HCT116 (cell line): ENCODE measurements at regions not wholly inside any gene's neighbourhood (a gene's known extent, or its start where the extent isn't known, plus 50 kb on each side); places are given as distances from the start of the nearest gene placed in this dataset.

Source experiments
- ATAC-seq: fragments of 200-7000 bp; cut with Tn5 transposase; 2 replicates; pipeline ENCODE4 v1.9.1; 2020; ENCODE audit warnings: mild to moderate bottlenecking, moderate library complexity
- BruUV-seq: library from RNA; stranded (reverse); fragments of 400-500 nt; replicated peaks from 2 replicates; lab custom pipeline; 2021; lab: Mats Ljungman, UMichigan
- CTCF ChIA-PET: fragments of 300-600 bp; sonication (Branson Sonifier 250); formaldehyde crosslinking; loops from one replicate; lab custom pipeline; 2021; ENCODE audit warnings: antibody characterized with exemption; lab: Charles Lee
- POLR2A ChIA-PET: fragments of 300-600, 350-600 bp; sonication (Branson Sonifier 250); formaldehyde crosslinking; loops from one replicate; lab custom pipeline; 2021; ENCODE audit warnings: antibody characterized with exemption; lab: Charles Lee
- RAD21 ChIA-PET, 2 experiments: fragments of 300-600 bp; sonication (Branson Sonifier 250); formaldehyde crosslinking; loops; one replicate each; lab custom pipeline; 2023; ENCODE audit warnings: low total read pairs in 2 of 2; ENCODE audit not compliant: uncharacterized antibody in 2 of 2, unreplicated experiment in 2 of 2, low non-redundant PET in 1 of 2; lab: Charles Lee
- DNase-seq: peaks from one replicate; pipeline ENCODE4 v3.0.0-alpha.2; 2010; ENCODE audit warnings: low read depth, low spot score
- H2AFZ ChIP-seq: fragments of 200-600 bp; shearing (Covaris generic), sonication (generic); 2 replicates; pipeline ENCODE4 v1.6.1; 2017; ENCODE audit warnings: low read depth, mixed run types, mixed read lengths, antibody characterized with exemption, low read length; ENCODE audit not compliant: poor library complexity, severe bottlenecking
- H3K27ac ChIP-seq: 2 replicates; pipeline ENCODE4 v1.5.1; 2012; ENCODE audit warnings: low read depth, low read length
- H3K27me3 ChIP-seq: fragments of 200-600 bp; sonication (generic); 2 replicates; pipeline ENCODE4 v1.6.1; 2016; ENCODE audit warnings: mixed run types, low read length, mixed read lengths; ENCODE audit not compliant: insufficient read depth
- H3K36me3 ChIP-seq, 2 experiments: fragments of 200-500 bp in 1 of 2; fragments of 200-600 bp in 1 of 2; sonication (Bioruptor generic) in 1 of 2; sonication (generic) in 1 of 2; 2 replicates each; pipeline versions ENCODE4 v1.5.1 to v1.6.1; 2014 to 2016; ENCODE audit warnings: low read length in 2 of 2, inconsistent platforms in 1 of 2, mixed read lengths in 1 of 2, mixed run types in 1 of 2; ENCODE audit not compliant: insufficient read depth in 2 of 2, control insufficient read depth in 1 of 2
- H3K4me1 ChIP-seq, 2 experiments: fragments of 200-600 bp in 1 of 2; sonication (generic) in 1 of 2; 2 replicates each; pipeline versions ENCODE4 v1.5.1 to v1.6.1; 2012 to 2017; ENCODE audit warnings: low read length in 2 of 2, inconsistent platforms in 1 of 2, mild to moderate bottlenecking in 1 of 2, mixed read lengths in 1 of 2, mixed run types in 1 of 2, moderate library complexity in 1 of 2; ENCODE audit not compliant: insufficient read depth in 2 of 2, control insufficient read depth in 1 of 2
- H3K4me2 ChIP-seq: fragments of 200-600 bp; sonication (generic); 2 replicates; pipeline ENCODE4 v1.6.1; 2017; ENCODE audit warnings: mixed run types, low read length, mixed read lengths
- H3K4me3 ChIP-seq, 2 experiments: fragments of 200-600 bp in 1 of 2; sonication (generic) in 1 of 2; replicated peaks in 1 of 2; 2 replicates each; pipeline ENCODE4 v1.5.1; 2011 to 2016; ENCODE audit warnings: low read length in 2 of 2, control low read depth in 1 of 2, low read depth in 1 of 2, mild to moderate bottlenecking in 1 of 2, mixed read lengths in 1 of 2, mixed run types in 1 of 2
- H3K79me2 ChIP-seq: fragments of 200-600 bp; sonication (generic); 2 replicates; pipeline ENCODE4 v1.6.1; 2017; ENCODE audit warnings: mild to moderate bottlenecking, mixed run types, low read length, moderate library complexity, mixed read lengths; ENCODE audit not compliant: insufficient read depth
- H3K9ac ChIP-seq: fragments of 200-600 bp; sonication (generic); 2 replicates; pipeline ENCODE4 v1.6.1; 2016; ENCODE audit warnings: low read length, mixed read lengths
- H3K9me2 ChIP-seq: fragments of 200-600 bp; sonication (generic), shearing (Covaris generic); 2 replicates; pipeline ENCODE4 v1.6.1; 2017; ENCODE audit warnings: mixed run types, mild to moderate bottlenecking, moderate library complexity; ENCODE audit not compliant: insufficient read depth
- H3K9me3 ChIP-seq, 2 experiments: fragments of 200-500 bp in 1 of 2; fragments of 200-600 bp in 1 of 2; sonication (Bioruptor generic) in 1 of 2; sonication (generic) in 1 of 2; 2 replicates each; pipeline ENCODE4 v1.6.1; 2014 to 2017; ENCODE audit warnings: low read length in 2 of 2, mixed read lengths in 2 of 2, inconsistent platforms in 1 of 2, low read depth in 1 of 2, mild to moderate bottlenecking in 1 of 2, mixed run types in 1 of 2, moderate library complexity in 1 of 2; ENCODE audit not compliant: control insufficient read depth in 1 of 2, insufficient read depth in 1 of 2
- H4K20me1 ChIP-seq: fragments of 200-600 bp; sonication (generic), shearing (Covaris generic); 2 replicates; pipeline ENCODE4 v1.6.1; 2017; ENCODE audit warnings: mixed run types, mild to moderate bottlenecking, moderate library complexity; ENCODE audit not compliant: insufficient read depth
- MAX ChIP-seq: IDR thresholded peaks from 2 replicates; pipeline ENCODE4 v1.6.1; 2012
- POLR2A ChIP-seq: IDR thresholded peaks from 2 replicates; pipeline ENCODE4 v1.7.0; 2011; ENCODE audit warnings: borderline replicate concordance; ENCODE audit not compliant: insufficient read depth, insufficient read length; ENCODE audit errors: extremely low read depth
- POLR2AphosphoS5 ChIP-seq: IDR thresholded peaks from 2 replicates; pipeline ENCODE4 v1.6.1; 2011; ENCODE audit warnings: mild to moderate bottlenecking, low read depth, low read length, moderate library complexity
- REST ChIP-seq: IDR thresholded peaks from 2 replicates; pipeline ENCODE4 v1.6.1; 2012; ENCODE audit warnings: low read depth
- TCF7L2 ChIP-seq: IDR thresholded peaks from 2 replicates; pipeline ENCODE4 v1.7.0; 2011; ENCODE audit warnings: borderline replicate concordance, inconsistent platforms; ENCODE audit not compliant: insufficient read depth, insufficient read length; ENCODE audit errors: extremely low read depth
- intact Hi-C: fragments of 100-400 bp; cut with micrococcal nuclease; formaldehyde crosslinking; loops from 2 replicates; pipeline ENCODE4 v1.10.0; 2022

DNA sequence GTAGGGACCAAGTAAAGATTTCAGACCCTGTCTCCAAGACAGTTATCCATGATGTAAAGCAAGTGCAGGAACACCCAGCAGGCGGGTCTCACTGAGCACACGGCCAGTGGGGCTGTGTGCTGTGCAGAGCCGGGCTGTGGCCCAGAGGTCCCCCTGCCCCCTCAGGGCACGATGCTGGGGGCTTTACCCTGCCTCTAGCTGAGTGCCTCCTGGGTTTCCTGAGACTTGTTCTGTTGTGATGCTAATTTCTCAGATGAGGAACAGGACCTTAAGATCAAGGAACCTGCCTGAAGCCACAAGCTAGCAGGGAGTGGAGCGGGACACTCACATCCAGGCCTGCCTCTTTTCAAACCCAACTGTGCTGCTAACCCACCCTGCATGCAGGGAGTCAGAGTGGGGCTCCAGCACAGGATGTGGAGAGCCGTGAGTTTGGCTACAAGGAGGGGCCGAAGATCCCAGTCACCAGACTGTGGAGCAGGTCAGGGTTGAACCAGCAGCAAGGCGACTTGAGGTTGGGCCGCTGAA lies 76.1 kb upstream of the LYZL2 start:
- no peaks in the 10 kb centered on the region for H3K79me2 ChIP-seq
- ChIA-PET RAD21 (no interaction called here), POLR2A (no interaction called here), CTCF (no interaction called here)
- intact Hi-C loops, result no loop called here
- H3K9ac ChIP-seq, result no peak overlapping the region
- TF ChIP-seq POLR2A, result no peak
- TF ChIP-seq MAX, result no peak
- TF ChIP-seq POLR2AphosphoS5, result no peak
- no peak for TF ChIP-seq REST
- no peak for TF ChIP-seq TCF7L2
- ATAC-seq, result no peak
- H4K20me1 ChIP-seq, result no peaks in the 10 kb centered on the region
- H3K36me3 ChIP-seq, result no peaks in the 10 kb centered on the region
- no peak overlapping the region for H3K27ac ChIP-seq
- DNase-seq, result no peak
- no peaks in the 10 kb centered on the region for H3K9me2 ChIP-seq
- no TSS peak for BruUV-seq
- H3K9me3 ChIP-seq, result no peaks in the 10 kb centered on the region
- peaks cover 3 to 17% of the 10 kb centered on the region in 2 experiments; a peak in 3 of 4 replicates for H3K4me1 ChIP-seq
- no peaks in the 10 kb centered on the region for H3K27me3 ChIP-seq
- no peak overlapping the region for H2AFZ ChIP-seq
- no peak overlapping the region for H3K4me2 ChIP-seq
- H3K4me3 ChIP-seq, result no peak overlapping the region
